Right lobe of liver (tissue), 4 donors: ENCODE measurements at regions not wholly inside any gene's neighbourhood (a gene's known extent, or its start where the extent isn't known, plus 50 kb on each side); places are given as distances from the start of the nearest gene placed in this dataset.

Experiments
- CTCF ChIP-seq, 4 donors: fragments of 200-600 bp in 3 of 4; fragments of 450-650 bp in 1 of 4; IDR thresholded peaks; one replicate each; pipeline versions ENCODE4 v1.5.1 to v1.8.0; 2016 to 2022; ENCODE audit warnings: antibody characterized with exemption in 4 of 4, mild to moderate bottlenecking in 2 of 4
- POLR2A ChIP-seq: fragments of 450-650 bp; IDR thresholded peaks from one replicate; pipeline ENCODE4 v1.6.1; 2017; ENCODE audit warnings: antibody characterized with exemption, mild to moderate bottlenecking
- donor health status: DM: no; HTN: no; CAD: no.
- donor health status: DM: no; HTN: no; CAD: no.
- donor health status: DM: no; HTN: yes; CAD: no.

- TF ChIP-seq CTCF (IDR thresholded peaks at IDR 0.05) (no peak), POLR2A (no peak)
These were observed 54.9 kb upstream of the ADAMTS5 start for GRCh38 chr21:27021801-27022200.
